GM18511 (cell line): ENCODE measurements at regions not wholly inside any gene's neighbourhood (a gene's known extent, or its start where the extent isn't known, plus 50 kb on each side); places are given as distances from the start of the nearest gene placed in this dataset.
A peak's percentile ranks its signal among the peaks of the same experiment; 100 is the strongest.

Experiments used
- ATAC-seq: cut with Tn5 transposase; IDR thresholded peaks from one replicate; pipeline ENCODE4 v1.9.1; 2021; ENCODE audit warnings: mild to moderate bottlenecking, moderate library complexity; ENCODE audit not compliant: unreplicated experiment

- no peak for ATAC-seq
Measured at GRCh38 chr15:98513428-98513986, 134.8 kb upstream of the IGF1R start.

DNA sequence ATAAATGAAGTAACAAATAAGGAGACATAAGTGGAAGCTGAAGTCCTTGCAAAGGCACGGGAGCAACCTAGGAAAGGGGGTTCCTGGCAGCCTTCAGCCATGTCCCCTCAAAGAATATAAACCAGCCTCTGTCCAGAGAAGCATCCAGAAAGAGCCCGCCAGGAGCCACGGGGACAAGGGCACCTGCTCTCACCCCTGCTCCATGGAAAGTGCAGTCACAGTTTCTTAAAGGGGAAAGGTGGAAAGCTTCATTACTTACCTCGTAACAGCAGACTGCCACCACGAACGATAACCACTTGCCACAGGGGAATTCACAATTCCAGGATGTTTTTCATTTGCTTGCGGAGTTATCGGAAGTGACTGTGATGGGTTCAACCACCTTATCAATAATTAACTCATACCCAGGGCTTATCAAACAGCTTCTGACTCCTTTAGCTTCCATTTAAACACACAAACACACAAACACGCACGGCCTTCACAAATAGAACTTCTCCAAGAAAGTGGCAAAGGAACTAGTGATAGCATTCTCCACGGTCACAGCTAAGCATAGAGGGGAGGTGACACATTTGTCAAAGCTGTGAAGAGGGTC, 134.2 kb upstream of the IGF1R start:
- ATAC-seq = no peak

GRCh38 chr15:98518823-98519561, 129.3 kb upstream of the IGF1R start:
- ATAC-seq = peak; percentile 89

GRCh38 chr15:98519767-98520550, 128.4 kb upstream of the IGF1R start:
- no peak for ATAC-seq

- no peak for ATAC-seq
Measured at GRCh38 chr15:98522127-98522526, 126.2 kb upstream of the IGF1R start.

DNA sequence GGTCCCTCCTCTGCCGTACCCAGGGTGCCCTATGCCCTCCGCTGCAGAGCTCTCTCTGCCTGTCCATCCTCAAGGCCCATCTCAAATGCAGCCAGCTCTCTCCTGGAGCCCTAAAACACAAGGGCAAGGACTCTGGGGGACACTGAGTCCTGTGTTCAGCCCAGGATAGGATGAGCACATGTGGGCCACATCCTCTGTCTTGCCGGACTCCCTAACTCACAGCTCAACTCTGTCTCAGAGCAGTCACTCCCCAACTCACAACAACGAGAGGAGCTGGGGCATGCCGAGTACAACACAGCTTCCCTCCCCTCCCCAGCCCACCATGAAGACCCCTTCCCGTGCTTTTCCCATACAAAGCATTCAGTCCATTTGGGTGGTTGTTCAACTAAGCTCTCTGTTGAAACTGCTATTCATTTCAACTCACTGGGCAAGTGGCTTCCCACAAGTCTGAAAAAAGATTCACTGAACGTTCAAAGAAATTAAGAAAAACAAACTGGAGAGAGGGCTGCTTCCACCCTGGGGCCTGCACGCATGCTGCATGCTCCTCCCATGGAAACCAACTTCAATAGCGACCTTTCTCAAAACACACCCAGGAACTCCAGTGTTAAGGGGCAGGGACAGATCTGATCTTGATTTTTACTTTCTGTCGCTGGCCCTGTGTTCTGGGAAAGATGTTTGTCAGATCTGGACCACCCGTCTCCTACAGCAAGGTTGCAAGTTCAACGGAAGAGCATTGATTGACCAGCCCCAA, 124.3 kb upstream of the IGF1R start:
- ATAC-seq = no peak

- ATAC-seq = no peak
Measured at GRCh38 chr15:98524838-98525660, 123.3 kb upstream of the IGF1R start.

- no peak for ATAC-seq
Measured at GRCh38 chr15:98525661-98526001, 122.7 kb upstream of the IGF1R start.

- ATAC-seq = no peak
Measured at GRCh38 chr15:98526094-98526493, 122.2 kb upstream of the IGF1R start.

- no peak for ATAC-seq
Measured at GRCh38 chr15:98528046-98528725, 120.2 kb upstream of the IGF1R start.

- no peak for ATAC-seq
Measured at GRCh38 chr15:98529205-98530145, 118.9 kb upstream of the IGF1R start.

DNA sequence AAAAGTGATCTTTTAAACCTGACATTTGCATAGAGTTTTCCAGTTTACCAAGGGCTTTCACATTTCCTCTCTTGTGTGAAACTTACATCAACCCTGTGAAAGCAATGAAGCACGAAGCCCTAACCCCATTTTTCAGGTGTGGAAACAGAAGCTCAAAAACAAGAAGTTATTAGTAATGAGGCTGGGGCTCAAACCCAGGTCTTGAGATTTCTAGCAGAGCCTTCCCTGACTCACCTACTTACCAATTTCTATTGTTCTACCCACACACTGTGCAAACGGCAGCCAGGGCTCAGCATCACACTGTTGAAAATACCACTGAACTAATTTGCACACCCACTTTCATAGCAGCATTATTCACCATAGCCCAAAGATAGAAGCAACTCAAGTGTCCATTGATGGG, 117.8 kb upstream of the IGF1R start:
- no peak for ATAC-seq

- no peak for ATAC-seq
Measured at GRCh38 chr15:98532063-98532462, 116.3 kb upstream of the IGF1R start.

DNA sequence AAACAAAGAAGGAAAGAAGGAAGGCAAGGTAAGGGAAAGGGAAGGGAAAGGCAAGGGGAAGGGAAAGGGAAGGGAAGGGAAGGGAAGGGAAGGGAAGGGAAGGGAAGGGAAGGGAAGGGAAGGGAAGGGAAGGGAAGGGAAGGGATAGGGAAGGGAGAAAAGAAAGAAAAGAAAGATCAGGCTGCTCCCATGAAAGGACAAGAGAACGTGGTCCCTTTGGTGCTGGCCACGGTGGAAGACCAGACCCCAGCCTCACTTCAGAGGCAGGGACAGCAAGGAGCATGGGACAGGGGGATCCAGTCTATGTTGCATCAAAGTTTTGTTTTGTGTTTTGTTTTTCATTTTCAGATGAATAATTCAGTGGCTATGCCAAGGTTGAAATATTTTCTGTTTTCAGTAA, 111.4 kb upstream of the IGF1R start:
- no peak for ATAC-seq

- ATAC-seq = no peak
Measured at GRCh38 chr15:98537516-98538060, 110.8 kb upstream of the IGF1R start.

- ATAC-seq = no peak
Measured at GRCh38 chr15:98541519-98541918, 106.8 kb upstream of the IGF1R start.

DNA sequence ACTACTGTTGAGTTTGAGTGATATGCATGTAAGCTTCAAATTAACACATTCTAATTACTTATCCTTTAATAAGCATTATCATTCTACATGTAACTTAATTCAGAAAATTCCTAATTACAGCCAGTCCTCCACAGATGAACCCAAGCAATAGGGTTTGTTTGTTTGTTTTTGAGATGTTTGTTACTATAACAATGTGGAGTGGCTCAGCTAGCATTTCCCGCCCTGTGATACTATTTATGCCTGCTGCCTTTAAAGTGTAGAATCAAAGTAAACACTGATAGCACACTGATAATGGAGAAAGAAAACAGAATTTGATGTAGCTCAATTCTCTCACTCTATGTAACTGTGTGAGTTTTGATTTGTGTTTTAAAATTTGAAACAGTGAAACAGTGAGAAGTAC, 105.1 kb upstream of the IGF1R start:
- no peak for ATAC-seq

GRCh38 chr15:98546329-98546728, 102.0 kb upstream of the IGF1R start:
- ATAC-seq = no peak
